Left ventricle myocardium superior (tissue), 1 donor: ENCODE measurements at regions not wholly inside any gene's neighbourhood (a gene's known extent, or its start where the extent isn't known, plus 50 kb on each side); places are given as distances from the start of the nearest gene placed in this dataset.
"Not testable (repeated sequence)": the region's sequence is repeated elsewhere in the genome, so short reads cannot be mapped to it uniquely, and the experiment has no call there.

Experiments
- ATAC-seq: fragments of 200-7000 bp; cut with Tn5 transposase; one replicate; pipeline ENCODE4 v1.9.1; 2020; ENCODE audit warnings: mild to moderate bottlenecking, moderate library complexity
- DNase-seq: peaks from one replicate; pipeline ENCODE4 v3.0.0-alpha.2; 2020
- intact Hi-C: fragments of 100-400 bp; cut with micrococcal nuclease; formaldehyde crosslinking; loops from one replicate; pipeline ENCODE4 v1.11.0; 2022
- donor health status: DM: no; HTN: yes; CAD: no; lungs with severe emphysema.

DNA sequence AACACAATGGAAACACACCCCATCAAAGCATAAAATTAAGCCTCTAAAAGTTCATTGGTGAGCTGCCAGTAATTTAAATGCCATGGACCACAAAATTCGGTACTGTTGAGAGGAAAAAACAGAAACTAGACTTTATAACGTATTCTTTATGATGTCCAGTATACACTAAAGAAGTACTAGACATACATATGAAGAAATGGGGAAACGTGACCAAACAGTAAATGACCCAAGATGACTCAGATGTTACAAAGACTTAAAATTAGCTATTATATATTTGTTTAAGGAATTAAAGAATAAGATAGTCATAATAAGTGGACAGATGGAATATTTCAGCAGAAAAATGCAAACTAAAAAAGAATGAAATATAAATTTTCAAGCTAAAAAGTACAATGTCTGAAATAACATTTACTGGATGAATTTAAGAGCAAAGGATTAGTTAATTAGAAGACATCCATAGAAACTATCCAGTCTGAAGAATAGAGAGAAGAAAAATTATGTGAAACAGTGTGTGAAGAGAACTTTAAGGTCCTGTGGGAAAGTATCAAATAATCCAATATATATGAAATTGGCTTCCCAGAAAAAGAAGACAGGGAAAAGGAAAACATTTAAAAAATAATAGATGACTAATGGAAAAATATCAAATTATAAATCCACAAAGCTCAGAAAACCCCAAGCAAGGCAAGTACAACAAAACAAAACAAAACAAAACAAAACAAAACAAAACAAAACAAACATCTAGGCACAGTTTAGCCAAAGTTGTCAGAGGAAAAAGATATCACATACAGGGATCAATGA lies 69.4 kb downstream of the SAMD9 start:
- ATAC-seq = no peak
- intact Hi-C loops = loop anchor here (10.0 kb wide), 1 partner anchor 204 kb away; no protein-coding TSS in a partner anchor

GRCh38 chr7:93047514-93048099 lies 70.2 kb downstream of the SAMD9 start:
- DNase-seq (no peak), ATAC-seq (no peak)
- intact Hi-C loops = loop anchor here (10.0 kb wide), 1 partner anchor 203 kb away; no protein-coding TSS in a partner anchor

More for the DNA sequence above, 69.4 kb downstream of the SAMD9 start:
- no peak for DNase-seq

DNA sequence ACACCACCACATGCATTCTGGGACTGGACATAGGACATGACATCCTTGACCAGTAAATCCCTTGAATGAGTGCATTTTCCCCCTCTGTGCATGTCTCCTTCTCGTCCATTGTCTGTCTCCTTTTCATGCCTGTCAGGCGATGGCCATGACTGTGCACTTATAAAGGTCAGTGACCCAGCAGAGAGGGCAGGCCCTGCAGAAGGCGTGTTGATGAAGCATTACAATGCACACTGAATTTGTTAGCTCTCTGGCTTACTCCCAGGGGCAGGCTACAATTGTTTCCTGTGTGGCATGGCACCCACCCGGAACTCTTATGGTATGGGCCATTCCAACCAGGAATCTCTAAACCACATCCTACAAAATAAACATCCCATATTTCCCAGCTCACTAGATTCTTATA lies 71.1 kb downstream of the SAMD9 start:
- intact Hi-C loops = loop anchor here (10.0 kb wide), 1 partner anchor 202 kb away; no protein-coding TSS in a partner anchor
- DNase-seq (no peak), ATAC-seq (no peak)

DNA sequence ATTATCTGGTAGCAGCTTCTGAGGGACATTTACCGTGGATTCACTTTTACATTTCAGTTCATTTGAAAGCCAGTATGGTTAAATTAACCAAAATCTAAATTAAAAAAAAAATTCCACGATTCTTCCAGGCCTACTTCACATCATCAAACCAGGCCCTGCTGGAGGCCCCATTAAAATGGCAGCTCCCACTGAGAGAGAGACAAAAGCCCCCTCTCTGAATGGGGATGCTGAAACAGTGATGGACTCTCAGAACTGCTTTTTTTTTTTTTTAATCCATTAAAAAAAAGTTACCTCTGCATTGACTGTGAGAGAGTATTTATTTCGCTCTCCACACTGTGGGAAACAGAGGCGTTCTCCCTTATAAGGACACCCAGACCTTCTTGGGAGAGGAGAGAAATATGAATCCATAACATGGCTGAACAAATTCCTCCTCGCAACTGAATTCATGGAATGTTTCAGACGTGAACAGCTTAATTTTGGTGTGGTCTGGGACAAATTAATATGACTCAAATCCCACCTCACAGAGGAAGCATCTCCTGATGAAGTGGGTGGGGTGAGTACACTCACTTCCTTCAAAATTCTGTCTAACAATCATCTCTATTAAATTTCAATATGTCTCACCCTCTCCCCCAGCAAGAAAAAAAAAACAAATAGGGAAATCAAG lies 73.5 kb downstream of the SAMD9 start:
- intact Hi-C loops = loop anchor here (10.0 kb wide), 1 partner anchor 199 kb away; no protein-coding TSS in a partner anchor
- ATAC-seq (no peak), DNase-seq (no peak)

- peak; percentile 50 for ATAC-seq
- peak; percentile 33 for DNase-seq
- intact Hi-C loops = loop anchor here (10.0 kb wide), 1 partner anchor 199 kb away; no protein-coding TSS in a partner anchor
Measured at GRCh38 chr7:93043385-93043985, 74.3 kb downstream of the SAMD9 start.

GRCh38 chr7:93040355-93040754 lies 77.4 kb downstream of the SAMD9 start:
- DNase-seq (peak; percentile 38), ATAC-seq (peak; percentile 57)
- intact Hi-C loops = loop anchor here (10.0 kb wide), 1 partner anchor 196 kb away; no protein-coding TSS in a partner anchor

DNA sequence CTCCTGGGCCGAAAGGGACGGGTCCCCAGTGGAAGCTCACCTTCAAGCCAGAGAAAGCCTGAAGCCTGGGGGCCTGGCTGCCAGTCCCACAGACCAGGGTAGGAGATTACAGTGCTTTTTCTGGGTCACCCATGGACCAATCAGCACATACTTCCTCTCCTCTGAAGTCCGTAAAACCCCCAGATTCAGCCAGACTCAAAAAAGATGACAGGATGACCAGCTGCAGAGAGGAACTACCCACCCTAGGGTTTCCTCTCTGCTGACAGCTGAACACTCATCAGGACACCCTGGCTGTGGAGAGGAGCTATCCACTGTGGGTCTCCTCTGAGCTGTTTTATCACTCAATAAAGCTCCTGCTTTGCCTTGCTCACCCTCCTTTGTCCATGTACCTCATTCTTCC lies 78.0 kb downstream of the SAMD9 start:
- intact Hi-C loops = loop anchor here (10.0 kb wide), 2 partner anchors 195 to 775 kb away; no protein-coding TSS in a partner anchor
- DNase-seq (no peak), ATAC-seq (no peak)

DNA sequence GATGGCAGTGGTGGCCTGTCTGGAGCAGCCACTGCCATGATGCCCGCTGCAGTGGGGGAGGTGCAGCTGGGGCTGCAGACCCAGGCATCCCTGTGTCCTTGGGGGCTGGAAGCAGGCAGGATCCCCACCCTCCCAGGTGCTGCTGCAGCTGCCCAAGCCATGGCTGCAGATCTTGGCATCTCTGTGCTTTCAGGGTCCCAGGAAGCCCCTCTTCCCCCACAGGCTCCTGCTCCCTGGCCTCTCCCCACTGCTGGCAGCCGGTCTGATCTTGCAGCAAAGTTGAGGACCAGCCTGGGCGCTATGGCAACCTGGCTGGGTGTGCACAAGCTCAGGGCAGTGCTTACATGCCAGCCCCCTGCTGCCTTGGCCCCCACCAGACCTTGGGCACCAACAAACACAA lies 78.5 kb downstream of the SAMD9 start:
- no peak for ATAC-seq
- DNase-seq = no peak
- intact Hi-C loops = loop anchor here (10.0 kb wide), 1 partner anchor 774 kb away; no protein-coding TSS in a partner anchor

DNA sequence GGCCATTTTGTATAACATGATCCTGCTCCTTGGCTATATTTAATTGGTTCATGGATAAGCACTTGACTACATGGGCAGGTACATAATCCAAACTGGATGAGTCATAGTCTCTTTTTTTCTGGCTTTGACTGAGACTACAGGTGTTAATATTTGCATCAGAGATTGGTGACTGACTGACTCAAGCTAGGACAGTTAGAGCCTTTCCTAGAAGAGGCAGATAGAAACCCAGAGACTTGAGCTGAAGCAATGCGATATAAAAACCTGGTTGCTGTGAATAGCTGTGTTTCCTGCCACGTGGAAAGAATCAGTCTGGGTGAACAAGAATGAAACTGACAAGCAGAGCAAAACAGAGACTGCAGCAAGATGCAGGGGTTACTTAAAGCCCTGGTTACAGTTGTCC lies 81.0 kb downstream of the SAMD9 start:
- DNase-seq = no peak
- intact Hi-C loops = loop anchor here (10.0 kb wide), 1 partner anchor 772 kb away; no protein-coding TSS in a partner anchor

DNA sequence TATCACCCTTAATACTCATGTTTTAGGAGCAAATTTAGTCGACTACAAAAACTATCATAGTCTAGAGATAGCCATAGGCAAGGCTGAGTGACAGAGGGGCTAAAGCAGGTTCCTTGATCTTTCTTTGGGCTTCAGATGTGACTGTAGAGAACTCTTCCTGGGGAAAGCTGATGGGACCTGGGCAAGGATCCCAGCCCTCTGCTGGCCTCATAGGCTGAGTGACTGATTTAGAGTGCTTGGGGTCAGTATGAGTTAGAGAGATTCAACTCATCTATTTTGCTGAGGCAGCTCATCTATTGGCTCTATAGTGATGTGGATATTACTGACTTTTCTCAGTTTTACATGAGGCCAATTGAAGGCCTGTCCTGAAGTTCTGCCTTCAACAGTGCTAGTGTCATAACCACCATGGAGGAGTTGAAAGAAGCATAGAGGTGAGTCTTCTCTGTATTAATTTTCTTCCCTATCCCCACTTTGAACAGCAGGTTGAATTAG lies 81.6 kb downstream of the SAMD9 start:
- DNase-seq = no peak
- intact Hi-C loops = loop anchor here (10.0 kb wide), 1 partner anchor 771 kb away; no protein-coding TSS in a partner anchor
- ATAC-seq = no peak

More for the DNA sequence above, 81.0 kb downstream of the SAMD9 start:
- no peak for ATAC-seq

DNA sequence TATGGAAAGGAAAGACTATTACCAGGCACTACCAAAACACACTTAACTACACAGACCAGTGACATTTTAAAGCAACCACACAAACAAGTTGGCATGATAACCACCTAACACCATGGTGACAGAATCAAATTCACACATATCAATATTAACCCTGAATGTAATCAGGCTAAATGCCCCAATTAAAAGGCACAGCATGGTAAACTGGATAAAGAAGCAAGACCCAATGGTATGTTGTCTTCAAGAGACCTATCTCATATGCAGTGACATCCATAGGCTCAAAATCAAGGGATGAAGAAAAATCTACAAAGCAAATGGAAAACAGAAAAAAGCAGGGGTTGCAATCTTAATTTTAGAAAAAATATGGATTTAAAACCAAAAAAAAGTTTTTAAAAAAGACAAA lies 86.0 kb downstream of the SAMD9 start:
- no peak for ATAC-seq
- no peak for DNase-seq
- intact Hi-C loops = loop anchor here (10.0 kb wide), 1 partner anchor 767 kb away; no protein-coding TSS in a partner anchor

- ATAC-seq (no peak), DNase-seq (no peak)
- intact Hi-C loops = loop anchor here (10.0 kb wide), 1 partner anchor 766 kb away; no protein-coding TSS in a partner anchor
Measured at GRCh38 chr7:93030605-93031225, 87.1 kb downstream of the SAMD9 start.

GRCh38 chr7:93029056-93029455 lies 88.7 kb downstream of the SAMD9 start:
- ATAC-seq (no peak), DNase-seq (no peak)
- intact Hi-C loops = no loop called here

GRCh38 chr7:93028610-93029009 lies 89.2 kb downstream of the SAMD9 start:
- DNase-seq (no peak), ATAC-seq (no peak)
- intact Hi-C loops = no loop called here

GRCh38 chr7:93027044-93027443 lies 90.7 kb downstream of the SAMD9 start:
- intact Hi-C loops = no loop called here
- no peak for ATAC-seq
- no peak for DNase-seq

GRCh38 chr7:93026425-93026824 lies 91.4 kb downstream of the SAMD9 start:
- ATAC-seq (no peak), DNase-seq (no peak)
- intact Hi-C loops = no loop called here

DNA sequence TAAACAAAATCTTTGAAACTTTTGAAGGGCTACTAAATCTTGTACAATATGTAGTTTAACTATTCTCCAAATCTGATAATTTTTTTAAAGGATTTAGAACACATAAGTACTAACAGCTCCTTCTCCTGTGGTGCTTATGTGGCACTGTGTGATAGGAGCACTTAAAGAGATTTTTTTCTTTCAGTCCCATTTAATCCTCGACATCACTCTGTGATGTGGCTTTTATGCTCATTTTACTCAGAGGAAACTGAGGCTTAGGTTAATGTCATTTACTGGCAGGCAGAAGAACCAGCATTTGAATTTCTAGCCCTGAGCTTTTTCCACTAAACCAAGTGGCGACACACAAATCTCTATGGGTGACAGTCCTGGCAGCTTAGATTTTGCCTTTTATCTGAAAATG lies 92.4 kb downstream of the SAMD9 start:
- intact Hi-C loops = no loop called here
- DNase-seq (no peak), ATAC-seq (no peak)

GRCh38 chr7:93022931-93023478 lies 94.8 kb downstream of the SAMD9 start:
- intact Hi-C loops, DNase-seq, ATAC-seq: not testable (repeated sequence)
